Kasumi-1 (cell line): ENCODE measurements at regions not wholly inside any gene's neighbourhood (a gene's known extent, or its start where the extent isn't known, plus 50 kb on each side); places are given as distances from the start of the nearest gene placed in this dataset.
A peak's percentile ranks its signal among the peaks of the same experiment; 100 is the strongest.

Source experiments
- DNase-seq, 2 experiments: peaks; one replicate each; lab custom pipeline; 2025; lab: John Stamatoyannopoulos, UW

GRCh38 chr4:145234091-145234706 is 53.8 kb upstream of the OTUD4 start:
- DNase-seq: peak; percentile 83 to 92

GRCh38 chr4:145231906-145232700 is 51.7 kb upstream of the OTUD4 start:
- DNase-seq: no peak

GRCh38 chr4:145230726-145231125 is 50.3 kb upstream of the OTUD4 start:
- DNase-seq: no peak
